Vagina (tissue), 2 donors: ENCODE measurements at regions not wholly inside any gene's neighbourhood (a gene's known extent, or its start where the extent isn't known, plus 50 kb on each side); places are given as distances from the start of the nearest gene placed in this dataset.

ENCODE experiments used
- CTCF ChIP-seq, 3 experiments: fragments of 450-650 bp in 2 of 3; fragments of 200-600 bp in 1 of 3; sonication (generic) in 1 of 3; IDR thresholded peaks; one replicate each; pipeline ENCODE4 v1.5.1; 2017 to 2019; ENCODE audit warnings: antibody characterized with exemption in 3 of 3, mild to moderate bottlenecking in 2 of 3, moderate library complexity in 2 of 3
- POLR2A ChIP-seq, 2 donors: fragments of 450-650 bp; IDR thresholded peaks; one replicate each; pipeline ENCODE4 v1.6.1; 2017; ENCODE audit warnings: antibody characterized with exemption in 2 of 2, mild to moderate bottlenecking in 2 of 2, moderate library complexity in 2 of 2
- POLR2AphosphoS5 ChIP-seq, 2 donors: sonication (generic); formaldehyde crosslinking; IDR thresholded peaks; one replicate each; pipeline ENCODE4 v1.9.0; 2017; ENCODE audit warnings: antibody characterized with exemption in 2 of 2, mild to moderate bottlenecking in 2 of 2, low read depth in 1 of 2; ENCODE audit not compliant: insufficient read depth in 1 of 2

- TF ChIP-seq CTCF (IDR thresholded peaks at IDR 0.05) (no peak), POLR2AphosphoS5 (IDR thresholded peaks at IDR 0.05; ENCODE audit: insufficient read depth in 1 of 2, low read depth in 1 of 2) (no peak), POLR2A (IDR thresholded peaks at IDR 0.05) (no peak)
Measured at GRCh38 chr3:90056281-90057032, 949.0 kb downstream of the EPHA3 start.
